GM21737 (cell line): ENCODE measurements at regions not wholly inside any gene's neighbourhood (a gene's known extent, or its start where the extent isn't known, plus 50 kb on each side); places are given as distances from the start of the nearest gene placed in this dataset.

Experiments
- ATAC-seq: cut with Tn5 transposase; IDR thresholded peaks from one replicate; pipeline ENCODE4 v1.9.1; 2021; ENCODE audit warnings: mild to moderate bottlenecking, moderate library complexity; ENCODE audit not compliant: unreplicated experiment

DNA sequence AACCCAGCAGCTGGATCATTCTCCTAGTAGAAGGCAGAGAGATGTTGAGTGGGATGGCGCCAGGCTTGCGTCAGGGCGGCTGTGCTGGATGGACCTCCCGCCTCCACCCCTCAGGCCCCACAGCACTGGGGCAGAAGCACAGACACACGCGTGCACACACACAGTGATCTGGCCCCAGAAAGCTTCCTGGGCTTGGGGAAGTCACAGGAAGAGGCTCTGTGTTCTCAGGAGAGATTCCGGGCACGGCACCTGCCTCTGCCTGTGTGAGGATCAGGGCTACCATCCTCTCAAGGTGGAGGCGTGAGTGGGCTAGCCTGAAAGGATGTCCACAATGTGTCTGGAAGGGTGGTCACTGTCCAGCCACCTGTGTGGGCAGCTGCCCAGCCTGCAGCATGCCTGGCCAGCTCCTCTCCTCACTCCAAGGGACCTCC lies 229.8 kb upstream of the HS6ST1 start:
- ATAC-seq, result no peak

DNA sequence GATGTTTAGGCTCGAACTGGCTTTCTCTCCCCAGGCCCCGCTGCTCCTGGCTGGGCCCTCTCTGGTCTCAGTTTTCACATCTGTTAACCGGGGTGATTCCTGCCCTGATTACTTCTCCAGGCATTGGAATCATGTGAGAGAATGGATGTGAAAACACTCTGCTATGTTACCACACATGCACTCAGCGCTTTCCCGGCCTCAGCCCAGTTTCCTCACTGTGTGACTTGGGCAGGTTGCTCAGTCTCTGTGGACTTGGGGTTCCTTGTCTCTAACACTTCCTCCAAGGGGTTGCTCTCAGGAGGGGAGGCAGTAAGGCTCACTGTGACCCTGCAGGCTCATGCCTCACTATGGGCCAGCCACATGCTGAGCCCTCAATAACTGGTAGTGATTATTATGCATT lies 230.4 kb upstream of the HS6ST1 start:
- ATAC-seq, result no peak

DNA sequence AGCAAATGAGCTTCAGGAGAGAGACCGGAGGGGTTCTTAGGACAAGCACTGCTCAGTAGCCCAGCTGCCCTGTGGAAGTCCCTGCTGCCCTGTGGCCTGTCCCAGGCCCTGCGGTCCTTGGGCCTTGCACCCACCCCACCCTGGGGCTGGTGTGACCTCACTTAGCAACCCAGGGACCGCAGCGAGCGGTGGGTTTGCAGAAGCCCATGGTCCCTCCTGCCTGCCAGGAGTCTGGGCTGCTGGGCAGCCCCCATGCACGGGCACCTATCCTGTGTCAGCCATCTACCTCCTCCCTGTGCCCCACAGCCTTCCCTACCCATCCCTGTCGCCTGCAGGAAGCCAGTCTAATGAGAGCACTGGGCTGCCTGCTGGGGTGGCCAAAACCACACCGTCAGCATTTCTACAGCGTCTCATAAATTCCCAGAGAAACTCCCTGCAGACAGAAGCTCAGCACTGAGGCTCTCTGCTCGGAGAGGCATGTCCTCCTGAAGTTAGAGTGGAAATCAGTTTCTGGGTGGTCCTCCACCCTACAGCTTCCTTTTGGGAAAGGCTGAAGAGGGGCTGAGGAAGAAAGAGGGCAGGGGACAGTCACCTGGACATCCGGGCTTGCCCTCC lies 231.1 kb upstream of the HS6ST1 start:
- ATAC-seq, result no peak

DNA sequence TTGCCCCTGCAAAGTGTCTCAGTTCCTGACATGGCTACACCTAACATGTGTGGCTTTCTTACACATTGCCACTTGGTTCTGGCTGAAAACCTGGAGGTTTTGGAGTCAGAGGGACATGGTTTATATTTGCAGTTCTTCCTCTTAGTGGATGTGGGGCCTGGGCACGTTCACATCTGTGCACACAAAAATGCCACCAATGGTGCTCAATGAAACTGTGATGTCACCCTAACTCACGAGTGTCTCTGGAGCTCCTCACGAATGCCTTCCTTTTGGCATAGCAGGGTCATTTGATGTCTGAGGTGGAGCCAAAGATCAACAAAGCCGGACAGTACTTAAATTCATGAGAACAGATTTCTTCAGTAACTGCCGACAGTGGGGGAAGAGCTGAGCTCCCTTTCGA lies 231.7 kb upstream of the HS6ST1 start:
- no peak for ATAC-seq

DNA sequence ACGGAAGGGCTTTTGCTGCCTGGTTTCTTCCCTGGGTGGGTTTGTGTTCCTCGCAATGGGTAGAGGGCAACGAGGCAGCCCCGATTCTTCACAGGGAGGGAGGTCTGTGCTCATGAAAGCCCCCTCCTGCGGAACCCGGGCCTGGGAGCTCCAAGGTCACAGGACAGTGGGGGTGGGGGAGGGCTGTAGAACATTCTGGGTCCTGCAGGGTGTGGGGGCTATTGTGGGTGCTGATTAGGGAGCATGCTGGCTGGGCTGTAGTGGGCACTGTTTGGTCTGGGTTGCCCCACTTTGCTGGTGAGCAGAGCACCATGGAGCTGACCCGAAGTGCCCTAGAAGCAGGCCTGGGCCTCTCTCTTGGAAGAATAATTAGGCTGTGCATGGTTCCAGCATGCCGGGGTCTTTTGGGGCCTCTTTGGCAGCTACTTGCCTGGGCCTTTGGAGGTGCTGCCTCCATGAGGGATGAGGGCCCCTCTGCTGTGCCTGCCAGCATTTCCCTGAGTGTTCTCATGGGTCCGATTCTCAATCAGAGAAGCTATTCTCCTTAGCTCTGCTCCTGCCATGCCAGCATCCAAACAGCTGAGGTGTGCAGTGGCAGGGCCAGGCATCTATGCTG lies 232.2 kb upstream of the HS6ST1 start:
- no peak for ATAC-seq

DNA sequence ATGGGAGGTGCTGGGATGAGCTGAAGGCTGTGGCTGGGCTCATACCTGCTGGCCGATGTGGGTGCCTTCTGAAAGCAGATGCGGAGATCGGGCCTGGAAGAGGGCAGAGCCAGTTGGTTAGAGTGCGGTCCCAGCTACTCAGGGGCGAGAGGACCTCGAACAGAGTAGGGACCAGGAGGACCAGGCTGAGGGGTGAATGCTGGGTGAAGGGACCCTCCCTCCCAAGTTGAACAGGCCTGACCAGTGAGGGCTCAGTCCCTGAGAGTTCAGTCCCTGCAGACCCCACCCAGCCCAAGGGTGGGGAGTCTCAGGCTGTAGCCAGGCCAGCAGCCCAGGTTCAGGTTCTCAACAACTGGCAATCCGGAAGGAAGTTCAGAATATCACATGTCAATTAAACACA lies 232.8 kb upstream of the HS6ST1 start:
- ATAC-seq, result no peak

DNA sequence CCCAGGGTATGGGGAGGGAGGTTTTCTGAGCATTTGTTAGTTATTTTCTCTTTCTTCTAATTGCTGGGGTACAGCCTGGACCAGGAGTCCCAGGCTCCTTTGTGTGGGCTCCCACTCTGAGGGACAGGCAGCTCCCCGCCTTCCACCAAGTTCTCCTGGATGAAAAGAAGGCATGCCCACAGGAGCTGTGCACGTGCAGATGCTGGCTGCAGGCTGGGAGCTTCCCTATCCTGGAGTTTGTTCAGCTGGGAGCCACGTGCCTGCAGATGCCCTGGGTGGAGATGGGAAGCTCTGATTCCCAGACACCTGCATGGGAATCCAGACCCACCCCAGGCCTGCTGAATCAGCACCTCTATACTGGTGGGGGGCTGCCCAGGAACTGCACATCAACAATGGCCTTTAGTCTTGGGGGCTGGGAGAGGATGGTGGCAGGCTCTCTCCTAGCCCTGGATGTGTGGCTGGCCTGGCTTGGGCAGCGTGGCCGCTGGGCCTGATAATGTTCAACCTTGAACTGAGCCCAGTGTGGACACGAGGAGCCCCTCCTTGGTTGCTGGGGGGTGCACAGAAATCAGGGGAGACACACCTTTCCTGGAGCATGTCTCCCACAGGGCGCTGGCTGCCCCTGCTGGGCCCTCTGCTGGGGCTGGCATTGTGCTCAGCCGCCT lies 233.6 kb upstream of the HS6ST1 start:
- no peak for ATAC-seq

DNA sequence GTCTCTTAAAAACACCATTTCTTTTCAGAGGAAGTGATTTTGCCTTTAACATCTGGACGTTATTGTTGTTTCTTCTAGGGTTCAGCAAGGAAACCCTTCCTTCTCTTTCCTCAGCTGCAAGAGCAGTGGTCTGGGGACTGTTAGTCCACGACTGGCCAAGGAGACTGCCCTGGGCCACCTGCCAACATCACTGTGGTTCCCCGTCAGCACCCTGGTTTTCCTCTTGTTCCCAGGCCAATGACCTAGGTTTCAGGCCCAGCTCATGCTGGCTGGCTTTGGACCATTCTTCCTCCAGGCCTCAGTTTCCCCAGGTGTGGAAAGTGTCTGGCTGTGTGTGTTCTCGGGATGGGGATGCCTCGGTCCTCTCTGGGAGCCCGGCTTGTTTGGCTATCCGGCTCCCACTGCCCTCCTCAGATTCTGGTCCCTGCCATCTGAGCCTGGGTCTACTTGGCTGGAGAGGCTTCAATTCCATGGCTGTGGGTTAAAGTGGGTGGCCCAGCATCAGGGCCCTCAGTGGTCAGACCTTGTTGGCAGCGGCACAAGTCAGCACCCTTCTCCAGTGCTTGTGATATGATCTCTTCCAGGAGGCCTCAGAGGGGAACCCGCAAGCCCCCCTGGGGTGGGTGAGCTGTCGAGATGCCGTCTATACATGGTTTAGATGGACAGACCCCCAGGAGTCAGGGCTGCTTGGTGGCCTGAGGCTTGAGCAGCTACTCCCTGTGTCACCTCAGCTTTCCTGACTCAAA lies 234.3 kb upstream of the HS6ST1 start:
- no peak for ATAC-seq

DNA sequence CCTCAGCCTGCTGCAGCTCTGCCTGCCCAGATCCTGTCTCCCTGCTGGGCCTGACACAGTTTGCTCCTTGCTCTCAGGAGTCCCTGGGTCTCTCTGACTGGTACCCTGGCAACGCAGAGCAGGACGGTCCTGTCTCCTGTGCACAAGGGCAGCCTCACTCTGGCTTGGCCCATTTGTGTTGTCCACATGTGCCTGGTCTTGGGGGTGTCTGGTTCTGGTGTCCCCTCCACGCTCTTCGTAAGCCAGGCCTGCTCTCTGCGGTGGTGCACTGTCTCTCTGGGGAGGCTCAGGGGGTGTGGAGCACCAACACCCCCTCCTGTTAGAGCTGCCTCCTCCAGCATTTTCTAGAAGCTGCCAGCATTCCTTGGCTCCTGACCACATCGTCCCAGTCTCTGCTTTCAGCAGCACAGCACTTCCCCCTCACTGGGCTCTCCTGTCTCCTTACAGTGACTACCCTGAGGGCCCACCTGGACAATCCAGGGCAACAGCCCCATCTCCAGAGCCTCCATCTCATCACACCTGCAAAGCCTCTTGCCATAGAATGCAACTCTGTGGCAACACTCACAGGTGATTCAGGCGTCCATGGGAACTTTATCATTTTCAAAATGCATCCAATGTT lies 235.6 kb upstream of the HS6ST1 start:
- no peak for ATAC-seq

DNA sequence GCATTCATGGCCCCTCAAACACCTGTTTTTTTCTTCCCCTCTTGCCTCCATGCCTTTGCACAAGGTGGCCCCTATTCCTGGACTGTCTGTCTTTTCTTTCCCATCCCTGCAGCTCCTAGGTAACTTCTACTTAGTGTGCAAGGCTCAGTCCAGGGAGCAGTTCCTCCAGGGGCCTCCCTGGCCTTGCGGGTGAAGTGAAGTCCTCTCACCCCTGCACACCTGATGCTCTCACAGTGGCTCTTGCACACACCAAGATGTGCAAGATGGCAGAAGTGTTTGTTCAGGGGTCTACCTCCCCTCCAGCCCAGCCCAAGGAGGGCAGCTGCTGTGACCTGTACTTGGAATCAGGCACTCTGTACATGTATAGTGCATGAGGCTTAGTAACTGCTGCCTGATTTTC lies 236.8 kb upstream of the HS6ST1 start:
- no peak for ATAC-seq

DNA sequence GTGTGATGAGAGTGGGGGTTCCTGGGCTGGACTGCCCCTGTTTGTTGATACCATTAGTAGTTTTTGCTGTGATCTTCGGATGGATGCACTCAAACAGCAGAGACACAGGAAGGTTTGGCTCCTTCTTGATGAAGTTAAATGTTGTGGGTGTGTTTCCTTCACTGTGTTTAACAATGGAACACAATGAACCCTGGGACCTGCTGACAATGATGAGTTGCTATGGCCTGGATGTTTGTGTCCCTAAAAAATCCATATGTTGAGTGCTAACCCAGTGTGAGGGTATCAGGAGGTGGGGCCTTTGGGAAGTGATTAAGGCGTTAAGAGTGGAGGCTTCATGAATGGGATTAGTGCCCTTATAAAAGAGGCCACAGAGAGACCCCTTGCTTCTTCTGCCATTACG lies 237.4 kb upstream of the HS6ST1 start:
- ATAC-seq, result no peak

DNA sequence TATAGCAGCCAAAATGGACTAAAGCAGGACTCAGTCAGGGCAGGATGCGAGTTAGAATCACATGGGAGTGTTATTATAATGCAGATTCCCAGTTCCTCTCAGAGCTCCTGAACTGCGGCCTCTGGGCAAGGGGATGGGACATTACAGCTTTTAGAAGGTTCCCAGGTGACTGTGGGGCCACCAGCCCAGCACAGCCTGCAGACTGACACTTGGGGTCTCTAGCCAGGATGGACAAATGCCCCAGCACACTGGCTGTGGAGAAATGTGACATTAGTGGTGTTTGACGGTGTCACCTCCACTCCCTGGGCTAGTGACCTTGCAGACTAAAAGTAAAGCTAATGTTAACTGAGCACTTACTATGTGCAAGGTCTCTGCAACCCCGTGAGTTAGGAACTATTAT lies 238.0 kb upstream of the HS6ST1 start:
- no peak for ATAC-seq

DNA sequence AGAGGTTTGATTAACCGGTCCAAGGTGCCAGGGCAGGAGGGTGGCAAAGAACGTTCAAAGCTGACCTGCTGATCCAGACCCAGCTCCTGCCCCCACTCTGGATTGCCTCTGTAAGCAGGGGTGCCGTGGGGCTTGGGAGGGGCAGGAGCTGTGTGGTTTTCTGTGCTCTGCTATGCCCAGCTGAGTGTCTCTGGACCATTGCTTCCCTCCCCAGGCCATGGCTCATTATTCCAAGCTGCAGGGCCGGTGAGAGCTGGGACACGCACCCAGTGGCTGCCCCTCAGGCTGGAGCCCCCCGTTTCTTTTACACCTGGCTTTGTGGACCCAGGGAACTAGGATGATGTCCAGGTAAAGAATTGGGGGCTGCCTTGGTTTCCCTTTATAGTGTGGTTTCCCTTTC lies 238.4 kb upstream of the HS6ST1 start:
- ATAC-seq, result no peak

DNA sequence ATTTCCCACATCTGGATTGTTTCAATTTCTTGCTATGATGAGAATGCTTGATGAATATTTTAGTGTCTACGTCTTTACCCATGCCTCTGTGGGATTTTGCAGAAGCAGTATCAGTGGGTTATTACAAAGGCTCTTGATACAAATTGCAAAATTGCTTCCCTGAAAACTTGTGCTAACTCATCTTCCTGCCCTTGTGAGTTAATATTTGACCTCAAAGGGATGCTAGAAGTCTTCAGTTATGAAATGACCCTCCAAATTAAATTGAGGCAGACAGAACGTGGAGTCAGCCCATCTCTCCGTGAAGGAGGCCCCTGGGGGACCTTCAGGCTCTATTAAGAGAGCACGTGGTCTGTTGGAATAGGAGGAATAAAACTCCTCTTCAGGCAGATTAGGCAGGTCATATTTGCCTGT lies 239.2 kb upstream of the HS6ST1 start:
- ATAC-seq, result no peak

DNA sequence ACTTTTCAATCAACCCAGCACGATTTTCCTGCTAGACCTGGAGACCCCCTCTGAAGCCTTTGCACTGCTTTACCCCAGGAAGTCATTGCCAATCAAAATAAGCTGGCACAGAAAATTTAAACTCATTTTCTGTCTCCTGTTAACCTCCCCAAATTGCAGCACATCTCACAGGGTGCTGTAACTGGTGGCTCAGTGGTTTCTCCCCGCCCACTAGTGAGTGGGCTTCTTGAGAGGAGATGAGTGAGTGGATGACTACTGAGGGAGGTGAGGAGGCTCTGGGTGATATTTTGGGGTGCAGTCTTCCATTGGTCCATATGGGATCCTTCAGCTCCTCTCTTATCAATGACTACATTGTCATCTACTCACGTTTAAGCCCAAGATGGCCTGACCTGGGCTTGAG lies 239.8 kb upstream of the HS6ST1 start:
- ATAC-seq, result no peak

DNA sequence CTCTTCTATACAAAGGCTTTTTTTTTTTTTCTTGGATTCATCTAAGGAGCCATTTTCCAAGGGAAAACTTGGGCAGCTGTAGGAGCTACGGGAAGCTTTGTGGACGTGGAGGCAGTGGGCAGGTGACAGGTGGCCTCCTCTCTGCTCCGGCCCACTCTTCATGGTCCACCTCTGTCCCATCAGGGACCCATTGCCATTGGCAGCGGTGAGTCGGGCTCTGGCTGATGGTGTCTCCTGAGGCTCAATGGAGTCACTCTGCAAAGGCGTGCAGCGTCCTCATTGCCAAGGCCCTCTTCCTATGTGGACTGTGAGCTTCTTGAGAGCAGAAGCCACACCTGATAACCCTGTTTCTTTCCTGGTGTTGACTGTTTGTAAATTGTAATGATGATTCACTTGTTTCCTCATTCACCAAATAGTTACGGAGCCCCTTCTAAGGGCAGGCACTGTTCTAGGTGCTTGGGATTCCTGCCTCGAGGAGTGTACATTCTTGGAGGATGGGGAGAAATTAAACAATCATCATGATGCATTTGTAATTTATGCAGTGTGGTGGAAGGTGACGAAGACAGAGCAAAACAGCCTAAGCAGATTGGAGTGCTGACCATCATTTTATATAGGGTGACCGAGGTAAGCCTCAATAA lies 240.3 kb upstream of the HS6ST1 start:
- no peak for ATAC-seq

DNA sequence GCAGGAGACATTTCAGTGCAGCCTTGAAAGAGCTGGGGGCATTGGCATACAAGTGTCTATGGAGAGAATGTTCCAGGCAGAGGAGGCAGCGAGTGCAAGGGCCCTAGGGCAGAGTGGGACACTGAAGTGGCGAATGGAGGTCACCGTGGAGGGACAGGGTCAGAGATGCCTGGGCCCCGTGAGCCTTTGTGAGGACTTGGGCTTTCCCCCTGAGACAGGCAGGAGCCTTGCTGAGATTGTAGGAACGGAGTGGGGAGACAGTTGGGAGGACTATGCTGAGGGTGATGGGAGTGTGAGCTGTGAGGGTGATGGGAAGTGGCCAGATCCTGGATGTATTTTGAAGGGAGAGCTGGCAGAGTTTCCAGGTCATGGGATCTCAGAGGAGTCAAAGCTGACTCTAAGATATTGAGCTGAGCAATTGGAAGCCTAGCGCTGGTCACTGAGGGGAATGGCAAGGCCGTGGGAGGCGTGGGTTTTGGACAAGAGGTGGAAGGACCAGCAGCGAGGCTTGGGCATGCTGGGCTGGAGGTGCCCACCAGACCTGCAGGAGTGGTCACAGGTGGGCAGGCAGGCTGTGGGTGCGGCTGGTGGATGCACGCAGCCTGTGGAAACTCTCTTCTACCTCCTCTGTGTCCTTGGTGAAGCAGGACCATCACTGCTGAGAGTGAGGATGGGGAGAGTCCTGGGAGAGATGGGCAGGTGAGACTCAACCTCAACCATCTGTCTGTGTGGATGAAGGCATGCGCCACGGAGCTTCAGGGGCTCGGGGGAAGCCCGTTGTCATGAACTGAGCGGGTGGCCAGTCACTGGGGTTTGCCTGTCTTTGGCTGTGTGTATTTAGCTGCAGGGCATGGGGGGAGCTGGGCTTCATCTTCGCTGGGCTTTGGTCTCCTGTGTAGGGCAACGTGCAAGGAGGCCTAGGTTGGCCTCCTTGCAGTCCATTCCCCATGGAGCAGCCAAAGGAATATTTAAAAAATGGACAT lies 241.2 kb upstream of the HS6ST1 start:
- ATAC-seq, result no peak

DNA sequence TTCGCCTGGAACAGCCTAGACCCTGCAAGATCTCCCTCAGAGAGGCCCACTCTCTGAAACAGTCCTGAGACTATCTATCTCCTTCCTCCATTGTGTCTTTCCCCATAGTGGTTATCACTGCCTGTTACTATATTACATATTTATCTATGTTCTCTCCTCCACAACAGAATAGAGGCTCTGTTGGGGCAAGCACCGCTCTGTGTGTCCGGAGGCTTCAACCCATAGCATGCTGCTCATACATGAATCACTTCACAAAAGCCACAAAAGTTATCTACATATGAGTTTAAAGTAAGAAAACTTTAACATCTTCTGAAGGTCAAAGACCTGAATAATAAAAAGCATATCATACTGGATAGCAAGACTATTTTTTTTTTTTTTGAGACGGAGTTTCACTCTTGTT lies 242.1 kb upstream of the HS6ST1 start:
- ATAC-seq, result no peak

DNA sequence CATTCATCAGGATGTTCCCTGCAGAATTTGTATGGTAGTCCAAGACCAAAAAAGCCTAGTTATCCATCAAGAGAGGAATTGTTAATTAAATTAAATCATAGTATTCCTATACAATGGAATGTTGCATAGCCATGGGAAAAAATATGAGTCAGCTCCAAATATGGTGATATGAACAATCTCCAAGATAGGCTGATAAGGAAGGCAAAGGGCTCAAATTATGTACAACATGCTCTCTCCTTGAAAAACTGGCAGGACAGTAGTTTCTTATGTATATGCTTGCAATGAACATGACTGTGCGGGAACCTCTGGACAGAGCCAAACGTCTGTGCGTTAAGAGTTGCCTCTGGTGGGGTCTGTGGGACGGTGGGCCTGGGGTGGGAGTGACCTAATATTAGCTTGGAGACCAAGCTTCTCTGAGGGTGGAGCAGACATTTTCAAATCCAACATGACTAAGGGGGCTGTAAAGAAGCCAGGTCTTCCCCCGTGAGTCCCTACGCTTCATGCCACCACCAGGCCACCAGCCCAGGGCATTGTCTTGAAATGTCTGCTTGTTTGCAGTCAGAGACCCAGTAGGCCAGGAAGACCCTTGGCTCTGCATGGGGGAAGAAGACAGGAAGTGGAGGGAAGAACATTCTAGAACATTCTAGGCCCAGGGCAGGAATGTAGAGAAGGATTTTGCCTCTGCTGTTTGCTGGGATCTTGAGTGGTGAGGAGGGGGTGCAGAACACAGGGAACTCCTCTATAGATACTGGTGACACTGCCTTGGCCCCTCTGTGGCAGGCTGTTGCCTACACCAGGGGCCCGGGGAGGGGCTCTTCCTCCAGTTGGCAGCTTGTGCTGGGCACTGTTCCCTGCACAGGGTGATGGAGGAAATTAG lies 244.0 kb upstream of the HS6ST1 start:
- ATAC-seq, result no peak
